ENCODE measurements at regions not wholly inside any gene's neighbourhood (a gene's known extent, or its start where the extent isn't known, plus 50 kb on each side); places are given as distances from the start of the nearest gene placed in this dataset.

- Histone ChIP-seq H3K4me3 (ENCODE audit: insufficient read depth, low read depth, low read length, poor library complexity, severe bottlenecking) (no peak overlapping the region), H3K9me3 (ENCODE audit: control insufficient read depth, low read length) (no peaks in the 10 kb centered on the region), H3K36me3 (ENCODE audit: control insufficient read depth, insufficient read depth, low read length) (no peaks in the 10 kb centered on the region), H3K27ac (ENCODE audit: insufficient read depth, low read length, poor library complexity, severe bottlenecking) (no peak overlapping the region), H3K4me1 (ENCODE audit: control insufficient read depth, insufficient read depth, low read length, poor library complexity, severe bottlenecking) (no peaks in the 10 kb centered on the region), H3K27me3 (replicated peaks; ENCODE audit: control insufficient read depth, insufficient read depth, low read length, poor library complexity, severe bottlenecking) (no peaks in the 10 kb centered on the region)
- no peak for DNase-seq
Observed at GRCh38 chr2:53064154-53064553, 703.5 kb upstream of the CHAC2 start.

- Histone ChIP-seq H3K27ac (ENCODE audit: insufficient read depth, low read length, poor library complexity, severe bottlenecking) (no peak overlapping the region), H3K36me3 (ENCODE audit: control insufficient read depth, insufficient read depth, low read length) (no peaks in the 10 kb centered on the region), H3K4me1 (ENCODE audit: control insufficient read depth, insufficient read depth, low read length, poor library complexity, severe bottlenecking) (no peaks in the 10 kb centered on the region), H3K4me3 (ENCODE audit: insufficient read depth, low read depth, low read length, poor library complexity, severe bottlenecking) (no peak overlapping the region), H3K9me3 (ENCODE audit: control insufficient read depth, low read length) (no peaks in the 10 kb centered on the region), H3K27me3 (replicated peaks; ENCODE audit: control insufficient read depth, insufficient read depth, low read length, poor library complexity, severe bottlenecking) (no peaks in the 10 kb centered on the region)
- DNase-seq, result no peak
Observed at GRCh38 chr2:53058526-53058925, 709.1 kb upstream of the CHAC2 start.

GRCh38 chr2:53053937-53054336 lies 713.7 kb upstream of the CHAC2 start:
- DNase-seq, result no peak
- Histone ChIP-seq H3K27me3 (replicated peaks; ENCODE audit: control insufficient read depth, insufficient read depth, low read length, poor library complexity, severe bottlenecking) (no peaks in the 10 kb centered on the region), H3K4me3 (ENCODE audit: insufficient read depth, low read depth, low read length, poor library complexity, severe bottlenecking) (no peak overlapping the region), H3K9me3 (ENCODE audit: control insufficient read depth, low read length) (no peaks in the 10 kb centered on the region), H3K27ac (ENCODE audit: insufficient read depth, low read length, poor library complexity, severe bottlenecking) (no peak overlapping the region), H3K4me1 (ENCODE audit: control insufficient read depth, insufficient read depth, low read length, poor library complexity, severe bottlenecking) (no peaks in the 10 kb centered on the region), H3K36me3 (ENCODE audit: control insufficient read depth, insufficient read depth, low read length) (no peaks in the 10 kb centered on the region)

GRCh38 chr2:53051157-53051556 lies 716.4 kb upstream of the CHAC2 start:
- Histone ChIP-seq H3K9me3 (ENCODE audit: control insufficient read depth, low read length) (no peaks in the 10 kb centered on the region), H3K4me3 (ENCODE audit: insufficient read depth, low read depth, low read length, poor library complexity, severe bottlenecking) (no peak overlapping the region), H3K27ac (ENCODE audit: insufficient read depth, low read length, poor library complexity, severe bottlenecking) (no peak overlapping the region), H3K27me3 (replicated peaks; ENCODE audit: control insufficient read depth, insufficient read depth, low read length, poor library complexity, severe bottlenecking) (no peaks in the 10 kb centered on the region), H3K4me1 (ENCODE audit: control insufficient read depth, insufficient read depth, low read length, poor library complexity, severe bottlenecking) (no peaks in the 10 kb centered on the region), H3K36me3 (ENCODE audit: control insufficient read depth, insufficient read depth, low read length) (no peaks in the 10 kb centered on the region)
- DNase-seq, result no peak

GRCh38 chr2:53040536-53041229 lies 726.9 kb upstream of the CHAC2 start:
- DNase-seq, result no peak
- no peak overlapping the region for H3K27ac ChIP-seq (ENCODE audit: insufficient read depth, low read length, poor library complexity, severe bottlenecking)
- no peaks in the 10 kb centered on the region for H3K27me3 ChIP-seq (replicated peaks; ENCODE audit: control insufficient read depth, insufficient read depth, low read length, poor library complexity, severe bottlenecking)
- H3K4me3 ChIP-seq (ENCODE audit: insufficient read depth, low read depth, low read length, poor library complexity, severe bottlenecking), result no peak overlapping the region
- H3K4me1 ChIP-seq (ENCODE audit: control insufficient read depth, insufficient read depth, low read length, poor library complexity, severe bottlenecking), result no peaks in the 10 kb centered on the region
- H3K9me3 ChIP-seq (ENCODE audit: control insufficient read depth, low read length), result no peaks in the 10 kb centered on the region
- H3K36me3 ChIP-seq (ENCODE audit: control insufficient read depth, insufficient read depth, low read length), result no peaks in the 10 kb centered on the region

GRCh38 chr2:53036196-53036595 lies 731.4 kb upstream of the CHAC2 start:
- no peaks in the 10 kb centered on the region for H3K4me1 ChIP-seq (ENCODE audit: control insufficient read depth, insufficient read depth, low read length, poor library complexity, severe bottlenecking)
- H3K9me3 ChIP-seq (ENCODE audit: control insufficient read depth, low read length), result no peaks in the 10 kb centered on the region
- DNase-seq, result no peak
- no peaks in the 10 kb centered on the region for H3K36me3 ChIP-seq (ENCODE audit: control insufficient read depth, insufficient read depth, low read length)
- no peak overlapping the region for H3K27ac ChIP-seq (ENCODE audit: insufficient read depth, low read length, poor library complexity, severe bottlenecking)
- H3K27me3 ChIP-seq (replicated peaks; ENCODE audit: control insufficient read depth, insufficient read depth, low read length, poor library complexity, severe bottlenecking), result no peaks in the 10 kb centered on the region
- H3K4me3 ChIP-seq (ENCODE audit: insufficient read depth, low read depth, low read length, poor library complexity, severe bottlenecking), result no peak overlapping the region

- H3K36me3 ChIP-seq (ENCODE audit: control insufficient read depth, insufficient read depth, low read length), result no peaks in the 10 kb centered on the region
- no peaks in the 10 kb centered on the region for H3K4me1 ChIP-seq (ENCODE audit: control insufficient read depth, insufficient read depth, low read length, poor library complexity, severe bottlenecking)
- no peak overlapping the region for H3K27ac ChIP-seq (ENCODE audit: insufficient read depth, low read length, poor library complexity, severe bottlenecking)
- H3K27me3 ChIP-seq (replicated peaks; ENCODE audit: control insufficient read depth, insufficient read depth, low read length, poor library complexity, severe bottlenecking), result no peaks in the 10 kb centered on the region
- no peak for DNase-seq
- no peak overlapping the region for H3K4me3 ChIP-seq (ENCODE audit: insufficient read depth, low read depth, low read length, poor library complexity, severe bottlenecking)
- H3K9me3 ChIP-seq (ENCODE audit: control insufficient read depth, low read length), result no peaks in the 10 kb centered on the region
Observed at GRCh38 chr2:53035153-53035552, 732.5 kb upstream of the CHAC2 start.

- Histone ChIP-seq H3K27me3 (replicated peaks; ENCODE audit: control insufficient read depth, insufficient read depth, low read length, poor library complexity, severe bottlenecking) (no peaks in the 10 kb centered on the region), H3K4me1 (ENCODE audit: control insufficient read depth, insufficient read depth, low read length, poor library complexity, severe bottlenecking) (no peaks in the 10 kb centered on the region), H3K9me3 (ENCODE audit: control insufficient read depth, low read length) (no peaks in the 10 kb centered on the region), H3K27ac (ENCODE audit: insufficient read depth, low read length, poor library complexity, severe bottlenecking) (no peak overlapping the region), H3K36me3 (ENCODE audit: control insufficient read depth, insufficient read depth, low read length) (no peaks in the 10 kb centered on the region), H3K4me3 (ENCODE audit: insufficient read depth, low read depth, low read length, poor library complexity, severe bottlenecking) (no peak overlapping the region)
- DNase-seq, result no peak
Observed at GRCh38 chr2:53033411-53033810, 734.2 kb upstream of the CHAC2 start.

GRCh38 chr2:53028746-53029423 lies 738.7 kb upstream of the CHAC2 start:
- Histone ChIP-seq H3K4me1 (ENCODE audit: control insufficient read depth, insufficient read depth, low read length, poor library complexity, severe bottlenecking) (no peaks in the 10 kb centered on the region), H3K4me3 (ENCODE audit: insufficient read depth, low read depth, low read length, poor library complexity, severe bottlenecking) (no peak overlapping the region), H3K27me3 (replicated peaks; ENCODE audit: control insufficient read depth, insufficient read depth, low read length, poor library complexity, severe bottlenecking) (no peaks in the 10 kb centered on the region), H3K27ac (ENCODE audit: insufficient read depth, low read length, poor library complexity, severe bottlenecking) (no peak overlapping the region), H3K36me3 (ENCODE audit: control insufficient read depth, insufficient read depth, low read length) (no peaks in the 10 kb centered on the region), H3K9me3 (ENCODE audit: control insufficient read depth, low read length) (no peaks in the 10 kb centered on the region)
- DNase-seq, result no peak

GRCh38 chr2:53028225-53028624 lies 739.4 kb upstream of the CHAC2 start:
- Histone ChIP-seq H3K4me1 (ENCODE audit: control insufficient read depth, insufficient read depth, low read length, poor library complexity, severe bottlenecking) (no peaks in the 10 kb centered on the region), H3K9me3 (ENCODE audit: control insufficient read depth, low read length) (no peaks in the 10 kb centered on the region), H3K36me3 (ENCODE audit: control insufficient read depth, insufficient read depth, low read length) (no peaks in the 10 kb centered on the region), H3K27me3 (replicated peaks; ENCODE audit: control insufficient read depth, insufficient read depth, low read length, poor library complexity, severe bottlenecking) (no peaks in the 10 kb centered on the region), H3K4me3 (ENCODE audit: insufficient read depth, low read depth, low read length, poor library complexity, severe bottlenecking) (no peak overlapping the region), H3K27ac (ENCODE audit: insufficient read depth, low read length, poor library complexity, severe bottlenecking) (no peak overlapping the region)
- DNase-seq, result no peak

All from effector memory CD4-positive, alpha-beta T cell (primary cell).